SK-N-SH (cell line): ENCODE measurements at regions not wholly inside any gene's neighbourhood (a gene's known extent, or its start where the extent isn't known, plus 50 kb on each side); places are given as distances from the start of the nearest gene placed in this dataset.

Experiments
- CTCF ChIA-PET: fragments of 300-600, 350-600 bp; formaldehyde crosslinking; extraction: SDS; loops from one replicate; lab custom pipeline; 2021; lab: Yijun Ruan, JAX
- POLR2A ChIA-PET: fragments of 350-600 bp; sonication (Branson Sonifier 250); formaldehyde crosslinking; extraction: SDS; loops from one replicate; lab custom pipeline; 2020; ENCODE audit warnings: antibody characterized with exemption, inconsistent platforms; lab: Yijun Ruan, JAX
- DNase-seq: peaks from one replicate; pipeline ENCODE4 v3.0.0; 2012
- H2AFZ ChIP-seq: fragments of 200-600 bp; sonication (generic); 2 replicates; pipeline ENCODE4 v1.8.1; 2016; ENCODE audit warnings: antibody characterized with exemption, mild to moderate bottlenecking, low read depth
- H3F3A ChIP-seq: fragments of 200-600 bp; sonication (generic); replicated peaks from 2 replicates; pipeline ENCODE3; 2016; ENCODE audit warnings: antibody characterized with exemption, mild to moderate bottlenecking; ENCODE audit not compliant: insufficient read depth
- H3K27ac ChIP-seq, 2 experiments: fragments of 200-500 bp in 1 of 2; fragments of 200-600 bp in 1 of 2; sonication (Bioruptor generic) in 1 of 2; sonication (generic), shearing (Covaris generic) in 1 of 2; 2 replicates each; pipeline versions ENCODE4 v1.5.1 to v1.6.1; 2014 to 2016; ENCODE audit warnings: low read depth in 2 of 2, inconsistent platforms in 1 of 2, low read length in 1 of 2, mild to moderate bottlenecking in 1 of 2, mixed read lengths in 1 of 2
- H3K27me3 ChIP-seq: fragments of 200-600 bp; sonication (generic), shearing (Covaris generic); 2 replicates; pipeline ENCODE4 v1.6.1; 2016; ENCODE audit warnings: mixed run types; ENCODE audit not compliant: insufficient read depth
- H3K36me3 ChIP-seq, 2 experiments: fragments of 200-500 bp in 1 of 2; fragments of 200-600 bp in 1 of 2; sonication (Bioruptor generic) in 1 of 2; sonication (generic) in 1 of 2; replicated peaks in 1 of 2; 2 replicates each; pipeline versions ENCODE3 to v1.5.1; 2014 to 2016; ENCODE audit warnings: low read length in 1 of 2, mild to moderate bottlenecking in 1 of 2; ENCODE audit not compliant: insufficient read depth in 2 of 2, control insufficient read depth in 1 of 2
- H3K4me1 ChIP-seq, 2 experiments: fragments of 200-500 bp in 1 of 2; fragments of 200-600 bp in 1 of 2; sonication (Bioruptor generic) in 1 of 2; sonication (generic), shearing (Covaris generic) in 1 of 2; 2 replicates each; pipeline versions ENCODE4 v1.5.1 to v1.6.1; 2014 to 2016; ENCODE audit warnings: low read depth in 1 of 2, low read length in 1 of 2, mixed run types in 1 of 2; ENCODE audit not compliant: insufficient read depth in 2 of 2, control insufficient read depth in 1 of 2
- H3K4me2 ChIP-seq: fragments of 200-600 bp; sonication (generic), shearing (Covaris generic); 2 replicates; pipeline ENCODE4 v1.6.1; 2017; ENCODE audit warnings: mixed run types
- H3K4me3 ChIP-seq, 2 experiments: fragments of 200-500 bp in 1 of 2; fragments of 200-600 bp in 1 of 2; sonication (Bioruptor generic) in 1 of 2; sonication (generic), shearing (Covaris generic) in 1 of 2; 2 replicates each; pipeline versions ENCODE4 v1.5.1 to v1.8.1; 2014 to 2016; ENCODE audit warnings: low read depth in 2 of 2, inconsistent platforms in 1 of 2, low read length in 1 of 2, mild to moderate bottlenecking in 1 of 2, mixed read lengths in 1 of 2, moderate library complexity in 1 of 2
- H3K79me2 ChIP-seq: fragments of 200-600 bp; sonication (generic); 2 replicates; pipeline ENCODE4 v1.8.1; 2017; ENCODE audit warnings: mild to moderate bottlenecking; ENCODE audit not compliant: insufficient read depth
- H3K9ac ChIP-seq: fragments of 200-600 bp; sonication (generic); 2 replicates; pipeline ENCODE4 v1.6.1; 2017; ENCODE audit warnings: mixed run types
- H3K9me2 ChIP-seq: fragments of 200-600 bp; sonication (generic); 2 replicates; pipeline ENCODE4 v1.6.1; 2017; ENCODE audit warnings: mixed run types
- H3K9me3 ChIP-seq: fragments of 200-600 bp; sonication (generic); 2 replicates; pipeline ENCODE4 v1.6.1; 2017; ENCODE audit warnings: mixed run types, mild to moderate bottlenecking, moderate library complexity
- H4K20me1 ChIP-seq: fragments of 200-600 bp; sonication (generic); 2 replicates; pipeline ENCODE4 v1.6.1; 2017; ENCODE audit warnings: mild to moderate bottlenecking, mixed run types; ENCODE audit not compliant: insufficient read depth
- CHD2 ChIP-seq: fragments of 150-350 bp; IDR thresholded peaks from 2 replicates; pipeline ENCODE4 v1.6.1; 2018; ENCODE audit warnings: low read length; ENCODE audit not compliant: partially characterized antibody
- EP300 ChIP-seq, 2 experiments: IDR thresholded peaks; 2 replicates each; pipeline versions ENCODE4 v1.4.0 to v1.6.1; 2012; ENCODE audit warnings: borderline replicate concordance in 1 of 2, low read depth in 1 of 2, low read length in 1 of 2
- FOSL2 ChIP-seq: IDR thresholded peaks from 2 replicates; pipeline ENCODE4 v1.4.0; 2012; ENCODE audit warnings: low read depth, mild to moderate bottlenecking, moderate library complexity, borderline replicate concordance
- FOXM1 ChIP-seq: IDR thresholded peaks from 2 replicates; pipeline ENCODE4 v1.4.0; 2012; ENCODE audit warnings: low read depth, mild to moderate bottlenecking
- GABPA ChIP-seq: IDR thresholded peaks from 2 replicates; pipeline ENCODE4 v1.4.0; 2012; ENCODE audit warnings: low read depth, mild to moderate bottlenecking
- JUND ChIP-seq: IDR thresholded peaks from 2 replicates; pipeline ENCODE4 v1.4.0; 2012
- MXI1 ChIP-seq: IDR thresholded peaks from 2 replicates; pipeline ENCODE4 v1.6.1; 2012; ENCODE audit warnings: mild to moderate bottlenecking, low read depth, low read length, improper control_type of control experiment
- NFIC ChIP-seq: IDR thresholded peaks from 2 replicates; pipeline ENCODE4 v1.4.0; 2012; ENCODE audit warnings: borderline replicate concordance
- NRF1 ChIP-seq: IDR thresholded peaks from 2 replicates; pipeline ENCODE4 v1.6.1; 2012; ENCODE audit warnings: low read depth, mild to moderate bottlenecking, low read length
- POLR2AphosphoS5 ChIP-seq: IDR thresholded peaks from 2 replicates; pipeline ENCODE4 v1.6.1; 2012; ENCODE audit warnings: low read depth, low read length
- RFX5 ChIP-seq: IDR thresholded peaks from 2 replicates; pipeline ENCODE4 v1.6.1; 2012; ENCODE audit warnings: mild to moderate bottlenecking, improper control_type of control experiment, low read length
- TAF1 ChIP-seq: IDR thresholded peaks from 2 replicates; pipeline ENCODE4 v1.6.1; 2012; ENCODE audit warnings: low read depth, mild to moderate bottlenecking, low read length, moderate library complexity, borderline replicate concordance
- TCF12 ChIP-seq: IDR thresholded peaks from 2 replicates; pipeline ENCODE4 v1.4.0; 2012
- TEAD4 ChIP-seq: IDR thresholded peaks from 2 replicates; pipeline ENCODE4 v1.4.0; 2012; ENCODE audit warnings: mild to moderate bottlenecking, borderline replicate concordance; ENCODE audit not compliant: insufficient read depth
- YY1 ChIP-seq: IDR thresholded peaks from 2 replicates; pipeline ENCODE4 v1.4.0; 2012; ENCODE audit warnings: low read depth, mild to moderate bottlenecking
- WGBS: methylation state at CpG from one replicate; pipeline ENCODE4 v1.1.6; 2017; ENCODE audit warnings: low lambda C conversion rate; 5-methylcytosine and 5-hydroxymethylcytosine counted together
- TF ChIP-seq, protein P1 (sequence below): IDR thresholded peaks from 2 replicates; pipeline ENCODE4 v1.4.0; 2012; ENCODE audit warnings: low read depth
- TF ChIP-seq, protein P2 (sequence below): IDR thresholded peaks from 2 replicates; pipeline ENCODE4; 2012
- TF ChIP-seq, protein P3 (sequence below): fragments of 150-350 bp; IDR thresholded peaks from 2 replicates; pipeline ENCODE4 v1.6.1; 2017; ENCODE audit warnings: antibody characterized with exemption, low read length, low read depth, borderline replicate concordance
- TF ChIP-seq, protein P4 (sequence below): IDR thresholded peaks from 2 replicates; pipeline ENCODE4 v1.4.0; 2012; ENCODE audit warnings: low read depth, borderline replicate concordance

DNA sequence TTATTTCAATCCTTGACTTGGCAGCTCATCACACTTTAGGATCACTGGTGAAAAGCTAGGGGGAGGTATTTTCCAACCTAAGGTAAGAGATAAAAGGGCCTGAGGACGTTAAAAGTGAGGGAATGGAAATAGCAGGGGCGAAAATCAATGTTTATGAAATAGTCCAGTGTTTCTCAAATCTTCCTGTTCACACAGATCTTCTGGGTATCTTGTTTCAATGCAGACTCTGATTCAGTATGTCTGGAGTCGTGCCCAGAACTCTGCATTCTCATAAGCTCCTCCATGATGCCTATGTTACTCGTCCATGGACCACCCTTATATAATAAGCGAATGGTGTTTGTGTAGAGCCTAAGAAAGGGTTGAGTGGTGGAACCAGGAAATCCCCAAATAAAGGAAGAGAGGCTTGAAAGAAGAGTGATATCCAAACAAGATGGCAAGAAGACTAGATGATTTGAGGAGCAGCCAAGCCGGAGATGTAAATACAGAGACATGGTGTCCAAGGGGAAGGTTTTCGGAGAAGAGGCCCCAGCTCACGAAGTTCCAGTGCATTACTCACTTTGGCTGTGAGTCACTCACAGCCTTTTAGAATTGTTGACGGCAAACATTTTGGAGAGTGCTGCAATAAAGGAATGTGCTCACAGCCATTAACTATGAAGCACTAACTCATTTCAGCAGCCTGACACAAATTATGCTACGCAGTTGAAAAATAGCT, 215.6 kb upstream of the PPARGC1A start:
- H3K9me3 ChIP-seq: no peaks in the 10 kb centered on the region
- H3K36me3 ChIP-seq: no peaks in the 10 kb centered on the region
- H3K4me3 ChIP-seq: peak overlapping the region in 1 of 2 experiments; percentile 9; a peak in 1 of 4 replicates
- H3K4me2 ChIP-seq: peak overlapping the region; percentile 64
- POLR2A ChIA-PET: no interaction called here
- TF ChIP-seq POLR2AphosphoS5: no peak
- TF ChIP-seq, protein P1, sequence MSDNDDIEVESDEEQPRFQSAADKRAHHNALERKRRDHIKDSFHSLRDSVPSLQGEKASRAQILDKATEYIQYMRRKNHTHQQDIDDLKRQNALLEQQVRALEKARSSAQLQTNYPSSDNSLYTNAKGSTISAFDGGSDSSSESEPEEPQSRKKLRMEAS: peak; percentile 40; the same call in 1 of the 2 replicates
- no peak for TF ChIP-seq CHD2
- TF ChIP-seq JUND: peak; percentile 59
- TF ChIP-seq, protein P2, sequence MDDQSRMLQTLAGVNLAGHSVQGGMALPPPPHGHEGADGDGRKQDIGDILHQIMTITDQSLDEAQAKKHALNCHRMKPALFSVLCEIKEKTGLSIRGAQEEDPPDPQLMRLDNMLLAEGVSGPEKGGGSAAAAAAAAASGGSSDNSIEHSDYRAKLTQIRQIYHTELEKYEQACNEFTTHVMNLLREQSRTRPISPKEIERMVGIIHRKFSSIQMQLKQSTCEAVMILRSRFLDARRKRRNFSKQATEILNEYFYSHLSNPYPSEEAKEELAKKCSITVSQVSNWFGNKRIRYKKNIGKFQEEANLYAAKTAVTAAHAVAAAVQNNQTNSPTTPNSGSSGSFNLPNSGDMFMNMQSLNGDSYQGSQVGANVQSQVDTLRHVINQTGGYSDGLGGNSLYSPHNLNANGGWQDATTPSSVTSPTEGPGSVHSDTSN: peak; percentile 71; the same call in 1 of the 2 replicates
- TF ChIP-seq TCF12: peak; percentile 33
- TF ChIP-seq YY1: peak; percentile 51; the same call in 1 of the 2 replicates
- TF ChIP-seq NFIC: peak; percentile 41
- 0 out of 4 replicates have a peak, but pooled peaks of 1 of the 2 experiments have one; percentile 8 for TF ChIP-seq EP300 (IDR thresholded peaks at IDR 0.05; ENCODE audit: borderline replicate concordance in 1 of 2, low read depth in 1 of 2, low read length in 1 of 2)
- peak; percentile 82 for TF ChIP-seq FOSL2
- peak overlapping the region; percentile 70; the same call in 1 of the 2 replicates for H2AFZ ChIP-seq
- H4K20me1 ChIP-seq: no peaks in the 10 kb centered on the region
- DNase-seq: no peak
- H3K79me2 ChIP-seq: no peaks in the 10 kb centered on the region
- 19% methylated on average over 10 of the region's 10 CpGs for WGBS
- no peaks in the 10 kb centered on the region for H3K9me2 ChIP-seq
- CTCF ChIA-PET: no interaction called here
- 0 out of 4 replicates have a peak, but pooled peaks cover 0 to 20% of the 10 kb centered on the region in 2 experiments for H3K4me1 ChIP-seq
- H3K27ac ChIP-seq: peak overlapping the region in 1 of 2 experiments; percentile 90; a peak in 2 of 4 replicates
- no peaks in the 10 kb centered on the region for H3K27me3 ChIP-seq
- H3K9ac ChIP-seq: peak overlapping the region; percentile 28; the same call in 1 of the 2 replicates
- peaks cover 22% of the 10 kb centered on the region for H3F3A ChIP-seq

DNA sequence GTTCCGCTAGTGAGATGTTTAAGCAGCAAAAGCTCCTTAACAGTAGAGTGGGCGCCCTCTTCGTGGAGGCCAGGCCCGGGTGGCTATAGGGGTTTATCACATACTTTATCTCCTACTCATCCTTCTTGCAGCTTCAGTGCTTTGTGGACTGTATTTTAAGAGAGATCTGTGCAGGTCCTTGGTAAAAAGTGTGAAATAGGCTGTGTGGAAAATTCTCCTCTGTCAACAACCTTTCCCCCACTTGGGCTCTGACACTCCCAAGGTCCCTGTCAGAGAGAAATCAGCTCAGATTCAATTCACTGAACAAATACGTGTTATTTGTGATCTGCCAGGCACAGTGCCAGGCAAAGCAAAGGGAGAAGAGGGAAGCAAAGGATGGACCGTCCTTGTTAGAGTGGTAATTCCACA, 214.3 kb upstream of the PPARGC1A start:
- peak overlapping the region in 1 of 2 experiments; percentile 90; a peak in 2 of 4 replicates for H3K27ac ChIP-seq
- 27% methylated on average over 6 of the region's 6 CpGs for WGBS

More for the DNA sequence above, 214.3 kb upstream of the PPARGC1A start:
- CTCF ChIA-PET: no interaction called here
- H3K4me2 ChIP-seq: peak overlapping the region; percentile 64
- 0 out of 4 replicates have a peak, but pooled peaks cover 0 to 20% of the 10 kb centered on the region in 2 experiments for H3K4me1 ChIP-seq
- no peaks in the 10 kb centered on the region for H3K9me2 ChIP-seq
- TF ChIP-seq EP300 (IDR thresholded peaks at IDR 0.05; ENCODE audit: borderline replicate concordance in 1 of 2, low read depth in 1 of 2, low read length in 1 of 2) (no peak), TCF12 (0 out of 2 replicates have a peak, but pooled peaks have one; percentile 22), NFIC (0 out of 2 replicates have a peak, but pooled peaks have one; percentile 16), NRF1 (no peak), GABPA (no peak), TEAD4 (no peak), TAF1 (no peak), MXI1 (no peak), FOXM1 (no peak), FOSL2 (0 out of 2 replicates have a peak, but pooled peaks have one; percentile 7), JUND (peak; percentile 47), RFX5 (no peak)
- TF ChIP-seq, protein P3, sequence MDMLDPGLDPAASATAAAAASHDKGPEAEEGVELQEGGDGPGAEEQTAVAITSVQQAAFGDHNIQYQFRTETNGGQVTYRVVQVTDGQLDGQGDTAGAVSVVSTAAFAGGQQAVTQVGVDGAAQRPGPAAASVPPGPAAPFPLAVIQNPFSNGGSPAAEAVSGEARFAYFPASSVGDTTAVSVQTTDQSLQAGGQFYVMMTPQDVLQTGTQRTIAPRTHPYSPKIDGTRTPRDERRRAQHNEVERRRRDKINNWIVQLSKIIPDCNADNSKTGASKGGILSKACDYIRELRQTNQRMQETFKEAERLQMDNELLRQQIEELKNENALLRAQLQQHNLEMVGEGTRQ: no peak
- TF ChIP-seq, protein P4, sequence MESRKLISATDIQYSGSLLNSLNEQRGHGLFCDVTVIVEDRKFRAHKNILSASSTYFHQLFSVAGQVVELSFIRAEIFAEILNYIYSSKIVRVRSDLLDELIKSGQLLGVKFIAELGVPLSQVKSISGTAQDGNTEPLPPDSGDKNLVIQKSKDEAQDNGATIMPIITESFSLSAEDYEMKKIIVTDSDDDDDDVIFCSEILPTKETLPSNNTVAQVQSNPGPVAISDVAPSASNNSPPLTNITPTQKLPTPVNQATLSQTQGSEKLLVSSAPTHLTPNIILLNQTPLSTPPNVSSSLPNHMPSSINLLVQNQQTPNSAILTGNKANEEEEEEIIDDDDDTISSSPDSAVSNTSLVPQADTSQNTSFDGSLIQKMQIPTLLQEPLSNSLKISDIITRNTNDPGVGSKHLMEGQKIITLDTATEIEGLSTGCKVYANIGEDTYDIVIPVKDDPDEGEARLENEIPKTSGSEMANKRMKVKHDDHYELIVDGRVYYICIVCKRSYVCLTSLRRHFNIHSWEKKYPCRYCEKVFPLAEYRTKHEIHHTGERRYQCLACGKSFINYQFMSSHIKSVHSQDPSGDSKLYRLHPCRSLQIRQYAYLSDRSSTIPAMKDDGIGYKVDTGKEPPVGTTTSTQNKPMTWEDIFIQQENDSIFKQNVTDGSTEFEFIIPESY: no peak
- TF ChIP-seq, protein P2: 0 out of 2 replicates have a peak, but pooled peaks have one; percentile 3
- POLR2A ChIA-PET: no interaction called here
- no peaks in the 10 kb centered on the region for H4K20me1 ChIP-seq
- DNase-seq: no peak
- H3F3A ChIP-seq: peaks cover 22% of the 10 kb centered on the region
- H3K36me3 ChIP-seq: no peaks in the 10 kb centered on the region
- H3K27me3 ChIP-seq: no peaks in the 10 kb centered on the region; the same call in 1 of the 2 replicates
- 0 out of 2 replicates have a peak overlapping the region, but pooled peaks have one; percentile 26 for H3K9ac ChIP-seq
- H3K9me3 ChIP-seq: no peaks in the 10 kb centered on the region
- peak overlapping the region; percentile 65 for H2AFZ ChIP-seq
- no peak overlapping the region; a peak in 1 of 4 replicates for H3K4me3 ChIP-seq
- H3K79me2 ChIP-seq: no peaks in the 10 kb centered on the region
